GM18498 (cell line): ENCODE measurements at regions not wholly inside any gene's neighbourhood (a gene's known extent, or its start where the extent isn't known, plus 50 kb on each side); places are given as distances from the start of the nearest gene placed in this dataset.

Source experiments
- ATAC-seq: cut with Tn5 transposase; IDR thresholded peaks from one replicate; pipeline ENCODE4 v1.9.1; 2021; ENCODE audit warnings: mild to moderate bottlenecking, moderate library complexity; ENCODE audit not compliant: unreplicated experiment

- no peak for ATAC-seq
Observed at GRCh38 chr3:106161246-106161645, 292.4 kb upstream of the CBLB start.

GRCh38 chr3:106167728-106168127, 298.9 kb upstream of the CBLB start:
- peak; percentile 74 for ATAC-seq

GRCh38 chr3:106168962-106169750, 300.3 kb upstream of the CBLB start:
- ATAC-seq: no peak

GRCh38 chr3:106170636-106171035, 301.8 kb upstream of the CBLB start:
- ATAC-seq: no peak

DNA sequence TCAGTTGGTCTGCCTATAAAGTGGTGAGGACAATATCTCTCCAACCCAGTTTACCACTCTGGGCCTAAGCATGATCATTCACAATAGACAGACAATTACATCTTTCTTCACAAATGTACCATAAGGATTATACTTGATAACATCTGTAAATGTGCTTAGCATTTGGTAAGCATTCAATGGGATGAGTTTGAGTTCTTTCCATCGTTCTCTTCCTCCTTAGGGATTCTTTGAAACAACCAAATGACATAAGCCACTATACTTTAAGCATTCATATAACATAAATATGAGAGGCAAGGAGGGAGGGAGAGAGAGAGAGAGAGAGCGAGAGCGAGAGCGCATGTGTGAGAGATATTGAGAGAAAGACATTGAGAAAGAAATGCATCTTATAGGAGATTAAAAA, 303.3 kb upstream of the CBLB start:
- ATAC-seq: no peak

DNA sequence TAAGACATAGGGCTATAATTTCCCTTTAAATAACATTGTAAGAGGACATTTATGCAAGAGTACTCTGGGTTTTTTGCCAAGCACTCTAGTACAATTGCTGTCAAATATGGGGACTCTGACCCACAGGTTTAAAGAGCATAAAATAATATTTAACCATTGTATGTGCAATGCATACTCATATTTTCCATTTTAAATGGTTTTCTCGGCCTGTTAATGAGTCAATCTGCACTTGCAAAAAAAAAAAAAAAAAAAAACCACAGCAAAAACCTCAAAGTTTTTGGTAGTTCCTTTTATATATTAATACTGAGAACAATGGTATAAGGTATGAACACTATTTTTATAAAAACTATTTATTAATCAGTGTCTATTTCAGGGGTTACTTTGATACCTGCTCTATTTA, 304.0 kb upstream of the CBLB start:
- ATAC-seq: peak; percentile 56

DNA sequence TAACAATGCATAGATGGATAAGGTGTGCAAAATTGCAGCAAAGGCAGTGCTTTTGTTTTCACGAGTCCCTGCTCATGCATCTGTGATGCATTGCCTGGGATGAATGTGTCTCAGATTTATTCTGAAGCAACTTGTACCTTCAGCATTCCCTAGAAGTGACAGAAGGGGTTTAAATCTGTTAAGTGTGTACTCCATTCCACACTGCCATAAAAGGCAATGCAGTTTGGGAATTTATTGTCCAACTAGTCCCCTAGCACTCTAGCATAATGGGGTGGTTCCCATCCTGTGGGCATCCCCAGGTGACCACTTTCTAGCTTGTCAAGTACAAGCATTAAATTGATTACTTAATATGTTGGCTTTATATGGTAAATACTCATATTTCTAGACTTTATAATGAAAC, 306.5 kb upstream of the CBLB start:
- ATAC-seq: no peak

DNA sequence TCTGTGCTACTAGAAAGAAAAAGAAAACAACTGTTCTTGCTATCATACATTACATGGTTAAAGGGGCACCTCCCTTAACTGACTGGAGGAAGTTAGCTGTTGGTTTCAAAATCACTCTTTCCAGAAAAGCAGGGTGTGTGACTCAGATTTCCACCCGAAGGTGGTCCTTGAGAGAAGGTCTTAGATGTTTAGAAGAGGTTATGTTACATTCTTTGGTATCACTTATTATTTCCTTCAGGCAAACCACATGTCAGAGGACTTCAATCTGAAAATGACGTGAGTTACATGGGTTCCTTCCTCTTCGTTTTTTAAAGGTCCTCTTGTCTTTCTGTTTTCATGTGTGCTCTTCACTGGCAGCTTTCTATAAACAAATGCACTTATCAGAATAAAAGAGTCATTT, 307.9 kb upstream of the CBLB start:
- peak; percentile 87 for ATAC-seq

DNA sequence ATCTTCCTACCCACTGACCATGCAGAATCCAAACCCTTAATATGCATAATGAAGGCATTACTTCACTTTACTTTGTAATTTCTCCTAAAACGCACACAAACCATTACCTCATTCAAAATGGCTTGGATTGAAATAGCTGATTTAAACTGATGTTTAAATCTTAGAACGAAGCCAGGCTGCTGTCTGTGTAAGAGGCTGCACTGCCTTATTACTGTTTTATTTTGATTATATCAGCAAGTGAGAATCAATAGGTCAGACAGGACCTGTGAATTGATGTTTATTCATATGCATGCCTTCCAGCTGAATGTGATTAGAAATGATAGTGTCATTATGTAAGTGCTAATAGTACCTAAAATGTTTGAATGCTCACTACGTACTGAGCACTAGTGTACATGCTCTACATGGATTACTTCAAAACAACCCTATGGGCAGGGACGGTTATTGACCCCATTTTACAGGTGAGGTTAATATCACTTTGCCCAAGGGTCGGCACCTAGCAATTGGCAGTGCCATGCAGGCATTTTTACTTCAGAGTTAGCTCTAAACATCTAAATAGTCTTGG, 314.2 kb upstream of the CBLB start:
- no peak for ATAC-seq

DNA sequence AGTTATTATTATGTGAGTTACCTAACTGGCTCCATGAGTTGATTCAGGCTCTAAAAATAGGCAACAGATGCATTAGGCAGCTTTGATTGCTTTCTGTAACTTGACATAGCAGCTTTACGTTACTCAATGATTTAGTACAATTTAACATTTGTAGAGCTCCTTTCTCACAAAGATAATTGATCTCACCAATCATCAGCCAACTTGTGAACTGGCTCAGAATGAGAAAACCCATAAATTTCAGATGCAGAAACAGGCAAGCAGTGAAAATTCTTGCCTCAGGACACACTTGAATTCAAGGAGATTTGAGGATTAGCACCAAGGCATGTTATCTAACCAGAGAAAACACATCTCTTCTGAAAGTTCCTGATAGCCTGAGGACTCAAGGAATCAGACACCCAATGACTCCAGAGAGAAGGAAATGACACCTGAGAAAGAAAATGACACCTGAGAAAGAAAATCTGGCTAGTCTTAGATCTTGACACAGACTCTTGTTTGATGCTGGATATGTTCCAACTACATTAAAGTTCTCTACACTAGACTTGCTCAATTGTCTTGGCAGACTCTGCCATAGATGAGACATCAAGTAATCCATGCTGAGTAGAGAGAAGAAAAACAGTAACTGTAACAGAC, 315.1 kb upstream of the CBLB start:
- ATAC-seq: peak; percentile 48

- ATAC-seq: peak; percentile 90
Observed at GRCh38 chr3:106184540-106185457, 316.0 kb upstream of the CBLB start.

DNA sequence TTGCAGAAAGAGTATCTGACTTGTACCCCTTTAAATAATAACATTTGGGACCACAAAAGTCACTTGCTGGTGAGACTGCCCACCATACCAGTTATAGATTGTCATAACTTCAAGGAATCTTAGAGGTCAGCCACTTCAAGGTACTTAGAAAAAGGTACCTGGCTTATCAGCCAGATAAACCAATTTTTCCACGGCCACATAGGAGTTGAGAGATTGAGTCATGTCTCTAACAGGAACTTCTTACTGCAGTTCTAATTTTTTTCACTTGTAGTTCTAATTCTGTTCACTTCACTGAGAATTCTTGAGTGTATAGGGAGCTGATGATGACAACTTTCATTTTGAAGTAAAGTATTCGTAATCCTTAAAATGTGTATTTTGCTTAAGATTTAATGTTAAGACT, 317.1 kb upstream of the CBLB start:
- ATAC-seq: no peak

- ATAC-seq: no peak
Observed at GRCh38 chr3:106190296-106190695, 321.5 kb upstream of the CBLB start.

- no peak for ATAC-seq
Observed at GRCh38 chr3:106191211-106191610, 322.4 kb upstream of the CBLB start.

GRCh38 chr3:106191913-106192312, 323.1 kb upstream of the CBLB start:
- no peak for ATAC-seq

DNA sequence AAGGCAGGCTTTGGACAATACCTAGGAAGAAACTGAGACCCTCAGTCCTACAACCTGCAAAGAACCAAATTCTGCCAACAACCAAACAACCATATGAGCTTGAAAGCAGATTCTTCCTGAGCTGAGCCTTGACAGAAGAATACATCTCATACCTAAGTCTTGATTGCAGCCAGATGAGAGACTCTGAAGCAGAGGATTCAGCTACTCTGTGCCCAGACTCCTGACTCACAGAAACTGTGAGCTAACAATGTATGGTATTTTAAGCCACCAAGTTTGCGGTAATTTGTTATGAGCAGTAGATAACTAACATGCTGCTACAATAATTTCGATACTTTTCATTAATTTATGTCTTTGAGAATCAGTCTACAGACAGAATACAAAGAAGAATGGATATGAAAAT, 325.1 kb upstream of the CBLB start:
- ATAC-seq: no peak

GRCh38 chr3:106194726-106195125, 325.9 kb upstream of the CBLB start:
- no peak for ATAC-seq

- ATAC-seq: no peak
Observed at GRCh38 chr3:106197532-106198194, 328.9 kb upstream of the CBLB start.

DNA sequence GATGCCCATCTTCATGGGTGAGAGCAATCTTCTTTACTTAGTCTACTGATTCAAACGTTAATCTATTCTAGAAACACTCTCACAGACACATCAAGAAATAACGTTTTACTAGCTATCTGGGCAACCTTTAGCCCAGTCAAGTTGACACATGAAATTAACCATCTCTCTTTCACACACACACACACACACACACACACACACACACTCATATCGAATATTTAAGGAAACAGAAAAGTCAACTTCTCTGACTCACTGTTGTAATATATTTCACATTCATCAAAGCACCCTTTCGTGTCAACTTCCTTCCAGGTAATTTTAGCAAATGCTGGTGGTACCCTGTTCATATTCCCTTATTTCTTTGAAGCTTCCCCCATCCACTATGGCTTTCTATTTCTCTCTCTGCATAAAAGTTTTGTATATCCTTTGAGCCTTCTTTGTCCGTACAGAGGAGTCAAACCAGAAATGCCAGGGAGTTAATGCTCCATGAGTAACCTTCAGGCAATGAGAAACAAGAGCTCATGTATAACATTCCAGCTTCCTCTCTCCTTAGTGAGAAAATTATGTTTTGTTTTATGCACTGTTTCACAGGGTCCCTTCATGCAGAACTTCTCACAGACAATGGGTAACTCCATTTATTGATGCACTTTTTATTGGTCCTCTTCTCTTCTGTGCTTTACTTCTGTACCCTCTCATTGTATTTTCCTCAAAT, 335.5 kb upstream of the CBLB start:
- no peak for ATAC-seq

- ATAC-seq: peak; percentile 85
Observed at GRCh38 chr3:106206146-106206545, 337.3 kb upstream of the CBLB start.
